Fibroblast of lung (primary cell): ENCODE measurements at regions not wholly inside any gene's neighbourhood (a gene's known extent, or its start where the extent isn't known, plus 50 kb on each side); places are given as distances from the start of the nearest gene placed in this dataset.

Source experiments
- DNase-seq, 2 donors: peaks; one replicate each; pipeline versions ENCODE4 v3.0.0 to v3.0.0-alpha.2; 2010; ENCODE audit warnings: low read depth in 2 of 2
- H2AFZ ChIP-seq: 2 replicates; pipeline ENCODE4 v1.5.1; 2012; ENCODE audit warnings: low read length, control low read depth, inconsistent platforms
- H3K27ac ChIP-seq: 2 replicates; pipeline ENCODE4 v1.5.1; 2011; ENCODE audit warnings: low read length, control low read depth; ENCODE audit not compliant: insufficient read depth
- H3K27me3 ChIP-seq: 2 replicates; pipeline ENCODE4 v1.5.1; 2011; ENCODE audit warnings: mild to moderate bottlenecking, low read length; ENCODE audit not compliant: control insufficient read depth, insufficient read depth
- H3K36me3 ChIP-seq: 2 replicates; pipeline ENCODE4 v1.5.1; 2011; ENCODE audit warnings: low read length; ENCODE audit not compliant: control insufficient read depth, insufficient read depth
- H3K4me1 ChIP-seq: 2 replicates; pipeline ENCODE4 v1.5.1; 2011; ENCODE audit warnings: low read length; ENCODE audit not compliant: control insufficient read depth, insufficient read depth; ENCODE audit errors: extremely low read depth
- H3K4me2 ChIP-seq: 2 replicates; pipeline ENCODE4 v1.5.1; 2011; ENCODE audit warnings: low read length, control low read depth; ENCODE audit not compliant: insufficient read depth; ENCODE audit errors: extremely low read depth
- H3K4me3 ChIP-seq, 4 experiments: fragments of 200-600 bp in 1 of 4; sonication (generic) in 1 of 4; replicated peaks in 1 of 4; 2 replicates each; pipeline ENCODE4 v1.5.1; 2011 to 2016; ENCODE audit warnings: low read length in 4 of 4, low read depth in 3 of 4, mild to moderate bottlenecking in 3 of 4, control low read depth in 2 of 4, inconsistent platforms in 1 of 4, mixed read lengths in 1 of 4; ENCODE audit not compliant: insufficient read depth in 1 of 4; ENCODE audit errors: control extremely low read depth in 1 of 4
- H3K79me2 ChIP-seq: 2 replicates; pipeline ENCODE4 v1.5.1; 2012; ENCODE audit warnings: mild to moderate bottlenecking, low read length, inconsistent platforms; ENCODE audit not compliant: control insufficient read depth, insufficient read depth
- H3K9ac ChIP-seq: 2 replicates; pipeline ENCODE4 v1.5.1; 2011; ENCODE audit warnings: mild to moderate bottlenecking, low read length, control low read depth; ENCODE audit not compliant: insufficient read depth
- H3K9me3 ChIP-seq: 2 replicates; pipeline ENCODE4 v1.5.1; 2012; ENCODE audit warnings: low read depth, low read length; ENCODE audit not compliant: control insufficient read depth, insufficient read depth
- H4K20me1 ChIP-seq: 2 replicates; pipeline ENCODE4 v1.5.1; 2011; ENCODE audit warnings: low read length; ENCODE audit not compliant: control insufficient read depth, insufficient read depth; ENCODE audit errors: extremely low read depth
- CTCF ChIP-seq, 2 donors: IDR thresholded peaks in 1 of 2; conservative IDR thresholded peaks in 1 of 2; 1 replicate in 1 of 2; 2 replicates in 1 of 2; pipeline ENCODE4 v1.5.1; 2011 to 2012; ENCODE audit warnings: low read length in 2 of 2, control low read depth in 1 of 2, inconsistent platforms in 1 of 2, low read depth in 1 of 2, mild to moderate bottlenecking in 1 of 2
- EZH2 ChIP-seq: IDR thresholded peaks from 2 replicates; pipeline ENCODE4 v1.5.1; 2012; ENCODE audit warnings: low read length, control low read depth, mild to moderate bottlenecking; ENCODE audit errors: missing control alignments

GRCh38 chr6:69617163-69617562 lies 179.6 kb downstream of the LMBRD1 start:
- Histone ChIP-seq H3K4me1 (no peaks in the 10 kb centered on the region), H3K36me3 (no peaks in the 10 kb centered on the region), H3K27ac (no peak overlapping the region), H3K9ac (no peak overlapping the region), H4K20me1 (no peaks in the 10 kb centered on the region), H3K79me2 (no peaks in the 10 kb centered on the region), H3K9me3 (no peaks in the 10 kb centered on the region), H3K27me3 (no peaks in the 10 kb centered on the region), H3K4me3 (no peak overlapping the region), H2AFZ (no peak overlapping the region), H3K4me2 (no peak overlapping the region)
- DNase-seq: no peak
- TF ChIP-seq CTCF (conservative IDR thresholded peaks at IDR 0.05 in 1 of 2, IDR thresholded peaks at IDR 0.05 in 1 of 2; ENCODE audit: low read depth in 1 of 2, low read length in 2 of 2): no peak
- TF ChIP-seq EZH2: no peak

- TF ChIP-seq CTCF (conservative IDR thresholded peaks at IDR 0.05 in 1 of 2, IDR thresholded peaks at IDR 0.05 in 1 of 2; ENCODE audit: low read depth in 1 of 2, low read length in 2 of 2): no peak
- no peak for TF ChIP-seq EZH2
- H3K4me1 ChIP-seq: no peaks in the 10 kb centered on the region
- H4K20me1 ChIP-seq: no peaks in the 10 kb centered on the region
- no peaks in the 10 kb centered on the region for H3K9me3 ChIP-seq
- no peaks in the 10 kb centered on the region for H3K27me3 ChIP-seq
- no peak overlapping the region for H3K4me3 ChIP-seq
- no peaks in the 10 kb centered on the region for H3K79me2 ChIP-seq
- DNase-seq: no peak
- H2AFZ ChIP-seq: no peak overlapping the region
- H3K4me2 ChIP-seq: no peak overlapping the region
- H3K27ac ChIP-seq: no peak overlapping the region
- H3K36me3 ChIP-seq: no peaks in the 10 kb centered on the region
- no peak overlapping the region for H3K9ac ChIP-seq
Measured at GRCh38 chr6:69609836-69610472, 186.9 kb downstream of the LMBRD1 start.

GRCh38 chr6:69601132-69601531 lies 195.7 kb downstream of the LMBRD1 start:
- Histone ChIP-seq H3K9me3 (no peaks in the 10 kb centered on the region), H3K27ac (no peak overlapping the region), H3K4me1 (no peaks in the 10 kb centered on the region), H3K9ac (no peak overlapping the region), H3K79me2 (no peaks in the 10 kb centered on the region), H3K4me2 (no peak overlapping the region), H3K36me3 (no peaks in the 10 kb centered on the region), H4K20me1 (no peaks in the 10 kb centered on the region), H2AFZ (no peak overlapping the region), H3K4me3 (no peak overlapping the region), H3K27me3 (no peaks in the 10 kb centered on the region)
- DNase-seq: no peak
- TF ChIP-seq EZH2 (no peak), CTCF (conservative IDR thresholded peaks at IDR 0.05 in 1 of 2, IDR thresholded peaks at IDR 0.05 in 1 of 2; ENCODE audit: low read depth in 1 of 2, low read length in 2 of 2) (no peak)
